Activated CD4-positive, CD25-positive, alpha-beta regulatory T cell treated with anti-CD3 and anti-CD28 coated beads, Interleukin-2, amount 50 U/mL, for 24 hours (primary cell): ENCODE measurements at regions not wholly inside any gene's neighbourhood (a gene's known extent, or its start where the extent isn't known, plus 50 kb on each side); places are given as distances from the start of the nearest gene placed in this dataset.
A peak's percentile ranks its signal among the peaks of the same experiment; 100 is the strongest.
"Not testable (repeated sequence)": the region's sequence is repeated elsewhere in the genome, so short reads cannot be mapped to it uniquely, and the experiment has no call there.

ENCODE experiments used
- ATAC-seq, 2 donors: fragments of 150-1000 bp; cut with Tn5 transposase; one replicate each; pipeline ENCODE4 v1.10.0; 2021; ENCODE audit warnings: mild to moderate bottlenecking in 1 of 2, moderate library complexity in 1 of 2

GRCh38 chr1:60913708-60914107, 168.7 kb upstream of the NFIA start:
- not testable (repeated sequence) for ATAC-seq

- ATAC-seq, result no peak
Measured at GRCh38 chr1:60913039-60913438, 169.3 kb upstream of the NFIA start.

- no peak for ATAC-seq
Measured at GRCh38 chr1:60911966-60912697, 170.2 kb upstream of the NFIA start.

GRCh38 chr1:60908159-60908558, 174.2 kb upstream of the NFIA start:
- no peak for ATAC-seq

GRCh38 chr1:60906526-60906925, 175.8 kb upstream of the NFIA start:
- no peak for ATAC-seq

GRCh38 chr1:60906039-60906438, 176.3 kb upstream of the NFIA start:
- ATAC-seq, result no peak

GRCh38 chr1:60904099-60904851, 178.1 kb upstream of the NFIA start:
- no peak for ATAC-seq

GRCh38 chr1:60903591-60903990, 178.8 kb upstream of the NFIA start:
- no peak for ATAC-seq

- no peak for ATAC-seq
Measured at GRCh38 chr1:60899464-60899863, 182.9 kb upstream of the NFIA start.

GRCh38 chr1:60898987-60899386, 183.4 kb upstream of the NFIA start:
- peak; percentile 51 to 64 for ATAC-seq

GRCh38 chr1:60898413-60898812, 183.9 kb upstream of the NFIA start:
- ATAC-seq, result no peak

GRCh38 chr1:60896701-60897363, 185.5 kb upstream of the NFIA start:
- no peak for ATAC-seq

GRCh38 chr1:60895701-60896100, 186.7 kb upstream of the NFIA start:
- ATAC-seq, result no peak

GRCh38 chr1:60895252-60895651, 187.1 kb upstream of the NFIA start:
- no peak for ATAC-seq

GRCh38 chr1:60894741-60895140, 187.6 kb upstream of the NFIA start:
- no peak for ATAC-seq

GRCh38 chr1:60894130-60894529, 188.2 kb upstream of the NFIA start:
- no peak for ATAC-seq

GRCh38 chr1:60893136-60893930, 189.0 kb upstream of the NFIA start:
- ATAC-seq, result no peak

- no peak for ATAC-seq
Measured at GRCh38 chr1:60891765-60892164, 190.6 kb upstream of the NFIA start.

GRCh38 chr1:60891281-60891680, 191.1 kb upstream of the NFIA start:
- no peak for ATAC-seq

- ATAC-seq, result no peak
Measured at GRCh38 chr1:60890664-60891063, 191.7 kb upstream of the NFIA start.

- ATAC-seq, result no peak
Measured at GRCh38 chr1:60889709-60890108, 192.7 kb upstream of the NFIA start.

- ATAC-seq, result no peak
Measured at GRCh38 chr1:60888126-60888525, 194.2 kb upstream of the NFIA start.

- no peak for ATAC-seq
Measured at GRCh38 chr1:60886793-60887331, 195.5 kb upstream of the NFIA start.
